Endodermal cell (in vitro differentiated cells): ENCODE measurements at regions not wholly inside any gene's neighbourhood (a gene's known extent, or its start where the extent isn't known, plus 50 kb on each side); places are given as distances from the start of the nearest gene placed in this dataset.

ENCODE experiments used
- DNase-seq: peaks from one replicate; pipeline ENCODE4 v3.0.0-alpha.2; 2017
- H3K27ac ChIP-seq: 2 replicates; pipeline ENCODE4 v1.5.1; 2013; ENCODE audit warnings: mild to moderate bottlenecking, low read depth, low read length, moderate library complexity
- H3K27me3 ChIP-seq: 2 replicates; pipeline ENCODE4 v1.6.1; 2013; ENCODE audit warnings: mild to moderate bottlenecking, low read length, moderate library complexity; ENCODE audit not compliant: insufficient read depth, control insufficient read depth, poor library complexity, severe bottlenecking
- H3K36me3 ChIP-seq: 2 replicates; pipeline ENCODE4 v1.7.0; 2013; ENCODE audit warnings: mild to moderate bottlenecking, low read length, moderate library complexity; ENCODE audit not compliant: control insufficient read depth, insufficient read depth
- H3K4me1 ChIP-seq: one replicate; pipeline ENCODE4 v1.7.0; 2013; ENCODE audit warnings: low read length; ENCODE audit not compliant: control insufficient read depth, insufficient read depth
- H3K4me3 ChIP-seq: 2 replicates; pipeline ENCODE4 v1.5.1; 2013; ENCODE audit warnings: mild to moderate bottlenecking, low read length, moderate library complexity
- H3K9ac ChIP-seq: 2 replicates; pipeline ENCODE4 v1.6.1; 2013; ENCODE audit warnings: mild to moderate bottlenecking, low read length, moderate library complexity; ENCODE audit not compliant: poor library complexity, severe bottlenecking; ENCODE audit errors: extremely low read depth
- H3K9me3 ChIP-seq: 2 replicates; pipeline ENCODE4 v1.6.1; 2013; ENCODE audit warnings: mild to moderate bottlenecking, low read length, moderate library complexity; ENCODE audit not compliant: control insufficient read depth
- H3K27ac Mint-ChIP-seq: 2 replicates; pipeline ENCODE4 v1.8.0; 2020; ENCODE audit warnings: mixed read lengths
- H3K27me3 Mint-ChIP-seq: 2 replicates; pipeline ENCODE4 v1.8.0; 2021; ENCODE audit warnings: mild to moderate bottlenecking, mixed read lengths; ENCODE audit not compliant: insufficient read depth
- H3K36me3 Mint-ChIP-seq: 2 replicates; pipeline ENCODE4 v1.8.0; 2020; ENCODE audit warnings: low read depth, mixed read lengths
- H3K4me1 Mint-ChIP-seq: 2 replicates; pipeline ENCODE4 v1.8.0; 2020; ENCODE audit warnings: mixed read lengths
- H3K4me3 Mint-ChIP-seq: 2 replicates; pipeline ENCODE4 v1.8.0; 2020; ENCODE audit warnings: mild to moderate bottlenecking, moderate library complexity, mixed read lengths
- H3K9me3 Mint-ChIP-seq: 2 replicates; pipeline ENCODE4 v1.8.0; 2020; ENCODE audit warnings: mild to moderate bottlenecking, mixed read lengths
- CTCF ChIP-seq: fragments of 200-600 bp; sonication (generic); conservative IDR thresholded peaks from 2 replicates; pipeline ENCODE4 v1.5.0; 2021; ENCODE audit warnings: antibody characterized with exemption, mild to moderate bottlenecking
- WGBS, 2 experiments: methylation state at CpG; one replicate each; pipeline versions ENCODE4 v1.1.5 to v1.1.7; 2013; ENCODE audit warnings: missing lambda C conversion rate in 2 of 2, mixed read lengths in 1 of 2; ENCODE audit not compliant: insufficient coverage in 1 of 2, insufficient read length in 1 of 2; 5-methylcytosine and 5-hydroxymethylcytosine counted together

DNA sequence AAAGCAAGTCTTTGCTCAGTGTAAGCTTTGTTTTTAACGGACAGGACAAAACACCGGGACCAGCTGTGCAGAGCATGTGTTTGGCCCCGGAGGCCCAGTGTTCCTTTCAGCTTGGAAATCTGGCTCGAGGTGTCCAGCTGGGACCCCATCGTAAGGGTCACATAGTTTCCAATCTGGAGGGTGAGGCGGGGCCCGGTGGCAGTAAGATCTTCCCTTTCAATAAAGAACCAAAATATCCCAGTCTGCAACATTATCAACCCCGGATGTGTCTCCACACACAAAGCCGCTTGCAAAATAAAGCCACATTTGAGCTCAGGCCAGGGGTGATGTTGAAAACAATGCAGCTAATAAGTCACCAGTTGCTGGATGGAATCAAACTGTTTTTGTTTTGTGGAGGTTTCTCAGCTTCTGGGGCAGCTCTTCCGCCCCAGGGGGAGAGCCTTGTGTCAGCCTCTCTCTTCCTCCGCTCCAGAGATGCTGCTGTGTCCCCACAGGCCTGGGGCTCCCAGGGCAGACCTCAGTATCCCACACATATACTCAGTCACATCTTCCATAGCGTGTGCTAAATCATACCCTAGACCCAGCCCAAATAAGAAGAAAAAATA is 138.6 kb upstream of the GLI2 start:
- peaks cover 33% of the 10 kb centered on the region for H3K27me3 Mint-ChIP-seq
- H3K27me3 ChIP-seq = no peaks in the 10 kb centered on the region

GRCh38 chr2:120597595-120598193 is 138.0 kb upstream of the GLI2 start:
- no peak overlapping the region for H3K9ac ChIP-seq
- H3K9me3 ChIP-seq = no peaks in the 10 kb centered on the region
- peak overlapping the region; percentile 90 for H3K27ac ChIP-seq
- 91 to 92% methylated on average over 18 to 19 of the region's 19 CpGs for WGBS, 2 experiments
- TF ChIP-seq CTCF = no peak
- H3K27me3 ChIP-seq = no peaks in the 10 kb centered on the region
- Mint-ChIP-seq H3K36me3 (no peaks in the 10 kb centered on the region), H3K4me1 (peaks cover 6% of the 10 kb centered on the region), H3K27ac (no peak overlapping the region), H3K27me3 (peaks cover 30% of the 10 kb centered on the region), H3K9me3 (no peaks in the 10 kb centered on the region), H3K4me3 (no peak overlapping the region)
- no peak for DNase-seq
- no peaks in the 10 kb centered on the region for H3K36me3 ChIP-seq
- no peaks in the 10 kb centered on the region for H3K4me1 ChIP-seq
- no peak overlapping the region for H3K4me3 ChIP-seq

More for the DNA sequence above, 138.6 kb upstream of the GLI2 start:
- no peak for DNase-seq
- H3K27ac Mint-ChIP-seq = no peak overlapping the region
- H3K4me3 Mint-ChIP-seq = no peak overlapping the region
- peak overlapping the region; percentile 90 for H3K27ac ChIP-seq
- no peaks in the 10 kb centered on the region for H3K36me3 ChIP-seq
- H3K9ac ChIP-seq = no peak overlapping the region
- peaks cover 6% of the 10 kb centered on the region for H3K4me1 Mint-ChIP-seq
- no peaks in the 10 kb centered on the region for H3K9me3 Mint-ChIP-seq
- no peaks in the 10 kb centered on the region for H3K4me1 ChIP-seq
- no peaks in the 10 kb centered on the region for H3K36me3 Mint-ChIP-seq
- H3K9me3 ChIP-seq = no peaks in the 10 kb centered on the region
- no peak overlapping the region for H3K4me3 ChIP-seq
- no peak for TF ChIP-seq CTCF
- 73 to 84% methylated on average over 8 to 12 of the region's 12 CpGs for WGBS, 2 experiments

- no peaks in the 10 kb centered on the region for H3K27me3 ChIP-seq
- no peaks in the 10 kb centered on the region for H3K36me3 ChIP-seq
- DNase-seq = no peak
- H3K9me3 ChIP-seq = no peaks in the 10 kb centered on the region
- no peaks in the 10 kb centered on the region for H3K36me3 Mint-ChIP-seq
- no peak overlapping the region for H3K4me3 Mint-ChIP-seq
- no peak overlapping the region for H3K4me3 ChIP-seq
- no peak overlapping the region for H3K9ac ChIP-seq
- 93 to 97% methylated on average over 4 to 5 of the region's 5 CpGs for WGBS, 2 experiments
- no peaks in the 10 kb centered on the region for H3K4me1 ChIP-seq
- no peaks in the 10 kb centered on the region for H3K9me3 Mint-ChIP-seq
- no peak overlapping the region for H3K27ac ChIP-seq
- no peak overlapping the region for H3K27ac Mint-ChIP-seq
- TF ChIP-seq CTCF = no peak
- peaks cover 25% of the 10 kb centered on the region for H3K27me3 Mint-ChIP-seq
- peaks cover 5% of the 10 kb centered on the region for H3K4me1 Mint-ChIP-seq
Measured at GRCh38 chr2:120598416-120598815, 137.3 kb upstream of the GLI2 start.
